Spleen (tissue), 7 donors: ENCODE measurements at regions not wholly inside any gene's neighbourhood (a gene's known extent, or its start where the extent isn't known, plus 50 kb on each side); places are given as distances from the start of the nearest gene placed in this dataset.

Experiments
- POLR2A ChIP-seq, 3 donors: fragments of 450-650 bp; IDR thresholded peaks; one replicate each; pipeline ENCODE4 v1.5.1; 2017; ENCODE audit warnings: antibody characterized with exemption in 3 of 3, mild to moderate bottlenecking in 1 of 3
- POLR2AphosphoS5 ChIP-seq, 3 donors: sonication (generic); formaldehyde crosslinking; IDR thresholded peaks; one replicate each; pipeline ENCODE4 v1.5.1; 2017; ENCODE audit warnings: antibody characterized with exemption in 3 of 3
- TF ChIP-seq, protein P1 (sequence below), 11 experiments: fragments of 200-600 bp in 7 of 11; fragments of 450-650 bp in 4 of 11; sonication (generic) in 4 of 11; IDR thresholded peaks in 8 of 11; conservative IDR thresholded peaks in 3 of 11; 1 replicate in 7 of 11; 2 replicates in 4 of 11; pipeline versions ENCODE4 v1.4.0 to v1.8.0; 2016 to 2021; ENCODE audit warnings: antibody characterized with exemption in 11 of 11, inconsistent platforms in 4 of 11, mild to moderate bottlenecking in 1 of 11
- donor health status: DM: no; HTN: no; CAD: no; lungs with moderate emphysema.
- donor health status: DM: no; HTN: no; CAD: no.
- donor health status: DM: no; HTN: no; CAD: no.

DNA sequence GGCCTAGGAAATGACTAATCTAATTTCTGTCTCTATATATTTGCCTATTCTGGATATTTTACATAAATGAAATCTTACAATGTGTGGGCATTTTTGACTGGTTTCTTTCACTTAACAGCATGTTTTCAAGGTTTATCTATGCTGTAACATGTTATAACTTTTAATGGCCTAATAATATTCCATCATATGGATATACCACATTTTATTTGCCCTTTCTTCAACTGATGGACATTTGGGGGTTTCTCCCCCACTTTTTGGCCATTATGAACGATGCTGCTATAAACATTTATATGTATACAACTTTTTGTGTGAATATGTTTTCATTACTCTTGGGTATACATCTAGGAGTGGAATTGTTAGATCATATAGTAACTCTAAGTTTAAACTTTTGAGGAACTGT is 357.3 kb upstream of the ADAMTS9 start:
- TF ChIP-seq, protein P1, sequence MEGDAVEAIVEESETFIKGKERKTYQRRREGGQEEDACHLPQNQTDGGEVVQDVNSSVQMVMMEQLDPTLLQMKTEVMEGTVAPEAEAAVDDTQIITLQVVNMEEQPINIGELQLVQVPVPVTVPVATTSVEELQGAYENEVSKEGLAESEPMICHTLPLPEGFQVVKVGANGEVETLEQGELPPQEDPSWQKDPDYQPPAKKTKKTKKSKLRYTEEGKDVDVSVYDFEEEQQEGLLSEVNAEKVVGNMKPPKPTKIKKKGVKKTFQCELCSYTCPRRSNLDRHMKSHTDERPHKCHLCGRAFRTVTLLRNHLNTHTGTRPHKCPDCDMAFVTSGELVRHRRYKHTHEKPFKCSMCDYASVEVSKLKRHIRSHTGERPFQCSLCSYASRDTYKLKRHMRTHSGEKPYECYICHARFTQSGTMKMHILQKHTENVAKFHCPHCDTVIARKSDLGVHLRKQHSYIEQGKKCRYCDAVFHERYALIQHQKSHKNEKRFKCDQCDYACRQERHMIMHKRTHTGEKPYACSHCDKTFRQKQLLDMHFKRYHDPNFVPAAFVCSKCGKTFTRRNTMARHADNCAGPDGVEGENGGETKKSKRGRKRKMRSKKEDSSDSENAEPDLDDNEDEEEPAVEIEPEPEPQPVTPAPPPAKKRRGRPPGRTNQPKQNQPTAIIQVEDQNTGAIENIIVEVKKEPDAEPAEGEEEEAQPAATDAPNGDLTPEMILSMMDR (IDR thresholded peaks at IDR 0.05 in 8 of 11, conservative IDR thresholded peaks at IDR 0.05 in 3 of 11), result no peak
- TF ChIP-seq POLR2AphosphoS5 (IDR thresholded peaks at IDR 0.05), result no peak
- TF ChIP-seq POLR2A (IDR thresholded peaks at IDR 0.05), result no peak
